ENCODE measurements at regions not wholly inside any gene's neighbourhood (a gene's known extent, or its start where the extent isn't known, plus 50 kb on each side); places are given as distances from the start of the nearest gene placed in this dataset.

- no peak for DNase-seq (ENCODE audit: low read depth)
Measured at GRCh38 chr3:71989165-71989564, 204.2 kb upstream of the PROK2 start.

DNA sequence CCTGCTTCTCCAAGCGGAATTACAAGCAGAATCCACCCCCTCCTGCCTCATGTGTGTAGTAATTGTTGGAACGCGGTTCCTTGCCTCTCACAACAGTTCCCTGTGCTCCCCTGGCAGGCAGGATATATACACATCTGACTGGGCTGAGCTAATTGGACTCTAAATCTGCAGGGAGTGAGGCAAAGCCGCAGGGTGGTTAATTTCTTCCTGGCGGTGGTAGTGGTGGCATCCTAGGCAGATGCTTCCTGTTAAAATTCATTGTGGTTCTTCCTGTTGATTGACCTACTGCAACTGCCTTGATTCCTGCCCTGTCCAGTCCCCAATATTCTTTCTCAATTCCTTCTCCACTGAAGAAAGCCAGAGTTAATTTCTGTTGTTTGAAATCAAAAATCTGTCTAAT, 202.9 kb upstream of the PROK2 start:
- no peak for DNase-seq (ENCODE audit: low read depth)

DNA sequence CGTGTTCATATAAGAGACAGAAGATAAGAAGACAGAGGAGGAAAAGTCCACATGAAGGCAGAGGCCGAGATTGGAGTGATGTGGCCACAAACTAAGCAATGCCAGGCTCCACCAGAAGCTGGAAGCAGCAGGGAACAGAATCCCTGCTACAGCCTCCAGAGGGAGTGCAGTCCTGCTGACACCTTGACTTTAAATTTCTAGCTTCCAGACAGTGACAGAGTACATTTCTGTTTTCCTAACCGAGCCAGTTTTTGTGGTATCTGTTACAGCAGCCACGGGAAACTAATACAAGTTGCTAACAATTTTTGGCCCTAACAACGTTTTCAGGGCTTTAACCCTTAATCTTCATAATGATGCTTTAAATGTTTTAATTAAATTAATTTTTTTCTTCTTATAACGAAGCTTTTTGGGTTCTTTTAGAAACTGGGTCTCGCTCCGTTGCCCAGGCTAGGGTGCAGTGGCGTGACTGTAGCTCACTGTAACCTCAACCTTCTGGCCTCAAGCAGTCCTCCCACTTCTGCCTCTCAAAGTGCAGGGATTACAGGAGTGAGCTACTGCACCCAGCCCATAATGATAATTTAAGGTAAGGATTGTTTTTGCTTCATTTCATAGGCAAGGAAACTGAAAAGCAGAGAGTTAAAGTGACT, 202.3 kb upstream of the PROK2 start:
- DNase-seq (ENCODE audit: low read depth), result no peak

DNA sequence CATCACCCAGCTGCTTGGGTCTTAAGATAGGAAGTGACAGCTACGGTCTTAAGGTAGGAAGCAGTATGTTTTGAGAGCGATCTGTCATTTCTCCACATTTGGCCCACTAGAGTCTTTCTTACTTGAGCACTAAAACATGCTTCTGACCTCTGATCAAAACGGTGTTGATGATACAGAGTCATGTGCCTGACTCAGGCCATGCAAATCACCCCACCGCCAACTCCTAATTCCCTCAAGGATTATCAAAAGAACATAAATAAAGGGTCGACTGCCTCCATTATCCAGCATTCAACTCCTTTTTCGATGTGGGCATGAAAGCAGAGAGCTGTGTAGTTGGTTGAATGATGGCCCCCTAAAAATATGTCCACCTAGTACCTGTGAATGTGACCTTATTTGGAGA, 201.7 kb upstream of the PROK2 start:
- no peak for DNase-seq (ENCODE audit: low read depth)

- no peak for DNase-seq (ENCODE audit: low read depth)
Measured at GRCh38 chr3:71984843-71985613, 200.1 kb upstream of the PROK2 start.

DNA sequence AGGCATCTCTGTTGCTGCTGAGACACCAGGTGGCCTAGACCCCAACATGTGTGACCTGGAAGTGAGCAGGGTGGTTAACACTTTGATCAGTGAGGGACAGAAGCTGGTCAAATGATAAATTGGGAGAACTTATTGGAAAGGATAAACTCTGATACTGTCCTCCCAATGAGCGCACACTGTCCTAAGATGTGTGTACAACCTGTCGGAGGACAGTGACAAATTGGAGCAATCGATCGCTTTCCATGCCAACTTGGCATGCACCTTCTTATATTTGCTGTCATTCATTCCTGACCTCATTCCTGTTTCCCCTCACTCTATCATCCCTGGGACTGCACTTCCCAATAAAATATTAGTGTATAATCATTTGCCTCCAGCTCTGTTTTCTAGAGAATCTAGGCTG, 198.7 kb upstream of the PROK2 start:
- no peak for DNase-seq (ENCODE audit: low read depth)

DNA sequence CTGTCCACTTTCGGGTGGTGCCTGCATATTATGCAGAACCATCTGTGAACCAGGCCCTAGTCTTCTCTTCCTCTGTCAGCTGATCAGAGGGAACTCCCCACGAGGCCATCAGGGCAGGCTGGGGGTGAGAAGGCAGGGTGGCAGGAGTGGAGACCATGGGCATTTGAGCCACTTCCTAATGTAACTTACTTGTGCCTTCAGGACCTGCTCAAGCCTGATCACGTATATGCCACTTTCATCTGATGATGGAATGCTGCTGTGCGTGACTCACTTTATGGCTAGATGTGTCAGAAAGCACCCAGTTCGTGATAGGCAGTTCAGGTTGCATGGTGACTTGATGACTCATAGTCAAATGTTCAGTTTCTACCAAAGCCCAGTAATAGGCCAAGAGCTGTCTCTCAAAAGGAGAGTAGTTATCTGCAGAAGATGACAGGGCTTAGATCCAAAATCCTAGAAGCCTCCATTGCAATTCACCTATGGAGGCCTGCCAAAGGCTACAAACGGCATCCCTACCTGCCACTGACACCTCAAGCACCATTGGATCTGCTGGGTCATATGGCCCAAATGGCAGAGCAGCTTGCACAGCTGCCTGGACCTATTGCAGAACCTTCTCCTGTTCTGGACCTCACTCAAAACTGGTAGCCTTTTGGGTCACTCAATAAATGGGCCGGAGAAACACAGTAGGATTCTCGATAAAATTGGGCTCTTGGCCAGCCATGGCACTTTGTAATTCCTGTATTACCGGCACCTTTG, 197.7 kb upstream of the PROK2 start:
- DNase-seq (ENCODE audit: low read depth), result peak; percentile 25

DNA sequence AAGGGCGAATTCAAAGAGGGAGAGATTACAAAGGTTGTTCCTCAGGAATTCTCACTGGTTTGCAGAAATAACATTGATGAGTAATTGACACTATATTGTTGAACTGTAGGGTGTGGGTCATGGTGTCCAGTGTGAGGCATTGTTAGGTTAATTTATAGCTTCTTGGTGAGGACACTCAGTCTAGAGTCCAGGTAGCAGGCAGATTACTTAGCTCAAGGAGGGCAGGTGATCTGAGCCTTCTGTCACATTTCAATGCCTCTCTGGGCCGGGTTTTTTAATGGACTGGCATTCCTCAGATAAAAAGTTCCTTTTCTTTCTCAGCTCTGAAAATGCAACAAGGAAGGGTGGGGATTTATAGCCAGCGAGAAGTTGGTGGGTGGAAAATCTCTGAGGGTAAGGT, 194.2 kb upstream of the PROK2 start:
- DNase-seq (ENCODE audit: low read depth), result no peak

GRCh38 chr3:71978150-71978721, 193.3 kb upstream of the PROK2 start:
- no peak for DNase-seq (ENCODE audit: low read depth)

- no peak for DNase-seq (ENCODE audit: low read depth)
Measured at GRCh38 chr3:71977525-71977924, 192.6 kb upstream of the PROK2 start.

DNA sequence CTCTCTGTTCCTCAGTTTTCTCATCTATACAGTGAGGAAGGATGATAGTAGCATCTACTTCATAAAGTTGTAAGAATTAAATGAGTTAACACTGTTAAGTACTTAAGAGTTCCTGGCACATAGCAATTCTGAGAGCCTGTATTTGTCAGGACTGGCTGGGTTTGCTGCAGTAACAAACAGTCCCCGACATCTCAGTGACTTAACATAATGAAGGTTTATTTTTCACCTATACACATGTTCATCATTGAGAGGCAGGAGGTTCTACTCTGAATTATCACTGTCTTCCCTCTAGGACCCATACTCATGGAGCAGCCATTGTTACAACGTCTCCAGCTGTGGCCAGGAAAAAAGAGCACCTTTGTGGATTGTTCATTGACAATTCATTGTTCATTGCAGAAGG, 190.6 kb upstream of the PROK2 start:
- DNase-seq (ENCODE audit: low read depth), result no peak

DNA sequence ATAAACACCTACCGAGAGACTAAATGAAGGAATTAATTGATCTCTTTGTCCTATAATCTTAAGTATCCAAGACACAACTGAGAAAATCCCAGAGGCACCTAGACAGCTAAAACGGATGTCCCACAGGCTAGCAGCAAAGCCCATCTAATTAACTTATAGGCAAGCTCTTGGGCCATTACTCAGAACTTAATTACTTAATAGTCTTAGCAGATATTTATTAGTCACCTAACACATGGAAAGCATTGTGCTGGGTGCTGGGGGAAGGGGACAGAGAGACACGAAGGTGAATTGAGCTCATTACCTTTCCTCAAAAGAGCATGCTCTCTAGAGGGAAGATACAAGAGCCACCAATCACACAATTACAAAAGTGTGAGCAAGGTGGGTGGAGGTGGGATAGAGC, 189.8 kb upstream of the PROK2 start:
- no peak for DNase-seq (ENCODE audit: low read depth)

DNA sequence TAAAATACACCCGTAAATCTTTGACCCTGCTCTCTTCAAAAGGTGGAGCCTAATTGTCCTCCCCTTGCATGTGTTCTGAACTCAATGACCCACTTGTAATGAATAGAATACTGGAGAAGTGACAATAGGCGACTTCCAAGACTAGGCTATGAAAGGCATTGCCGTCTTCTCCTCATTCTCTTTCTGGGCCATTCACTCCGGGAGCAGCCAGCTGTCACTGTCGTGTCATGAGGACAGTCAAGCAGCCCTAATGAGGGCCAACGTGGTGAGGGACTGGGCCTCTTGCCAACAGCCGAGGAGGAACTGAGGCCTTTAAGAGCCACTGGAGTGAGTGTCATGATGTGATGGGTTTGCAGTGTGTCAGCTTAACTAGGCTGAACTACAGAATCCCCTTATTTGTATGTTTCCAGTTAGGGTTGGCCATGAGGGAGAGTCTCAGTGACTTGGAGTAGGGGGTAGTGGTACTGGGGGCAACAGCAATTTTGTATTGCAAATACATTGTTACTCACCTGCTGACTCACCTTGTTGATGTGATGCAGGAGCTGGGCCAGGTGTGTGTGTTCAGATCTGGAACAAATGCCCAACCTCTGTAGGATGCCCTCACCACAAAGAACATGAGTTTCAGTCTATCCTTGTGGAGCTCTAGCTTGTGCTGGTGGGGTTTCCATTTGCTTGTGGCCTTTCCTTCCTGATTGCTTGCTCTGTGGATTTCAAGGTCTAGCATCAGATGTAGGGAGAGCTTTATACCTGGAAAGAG, 188.5 kb upstream of the PROK2 start:
- DNase-seq (ENCODE audit: low read depth), result no peak

DNA sequence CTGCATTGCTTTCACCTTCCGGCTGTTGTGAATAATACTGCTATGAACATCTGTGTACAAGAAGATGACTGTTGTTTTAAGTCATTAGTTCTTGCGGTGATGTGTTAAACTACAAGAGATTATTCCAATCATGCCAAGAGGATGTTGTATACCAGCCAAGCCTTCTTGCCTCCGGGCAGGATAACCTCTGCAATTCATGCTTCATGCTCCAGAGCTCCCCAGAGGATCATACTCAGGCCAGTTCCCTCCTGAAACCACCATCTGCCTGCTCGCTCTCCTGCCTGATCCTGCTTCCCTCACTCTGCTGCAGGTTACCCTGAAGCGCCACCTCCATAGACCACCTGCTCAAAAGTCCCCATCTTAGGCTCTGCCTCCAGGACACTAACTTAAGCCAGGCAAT, 187.1 kb upstream of the PROK2 start:
- no peak for DNase-seq (ENCODE audit: low read depth)

DNA sequence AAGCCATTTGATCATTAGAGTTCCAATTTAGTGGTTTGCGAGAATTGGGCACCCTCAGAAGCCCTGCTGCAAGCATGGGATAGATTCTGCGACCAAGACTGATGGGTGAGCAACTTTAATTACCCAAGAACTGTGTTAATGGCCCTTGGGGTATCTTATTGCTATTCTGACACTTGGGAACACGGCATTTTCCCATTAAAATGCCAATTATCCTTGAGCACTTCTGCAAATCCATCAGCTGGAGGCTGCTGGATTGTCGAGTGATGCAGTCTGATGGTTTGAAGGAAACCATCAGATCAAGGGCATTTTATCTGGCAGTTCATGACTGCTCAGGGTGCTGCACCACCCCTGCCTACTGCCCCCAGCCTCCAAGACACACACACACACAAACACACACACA, 183.6 kb upstream of the PROK2 start:
- DNase-seq (ENCODE audit: low read depth), result no peak

DNA sequence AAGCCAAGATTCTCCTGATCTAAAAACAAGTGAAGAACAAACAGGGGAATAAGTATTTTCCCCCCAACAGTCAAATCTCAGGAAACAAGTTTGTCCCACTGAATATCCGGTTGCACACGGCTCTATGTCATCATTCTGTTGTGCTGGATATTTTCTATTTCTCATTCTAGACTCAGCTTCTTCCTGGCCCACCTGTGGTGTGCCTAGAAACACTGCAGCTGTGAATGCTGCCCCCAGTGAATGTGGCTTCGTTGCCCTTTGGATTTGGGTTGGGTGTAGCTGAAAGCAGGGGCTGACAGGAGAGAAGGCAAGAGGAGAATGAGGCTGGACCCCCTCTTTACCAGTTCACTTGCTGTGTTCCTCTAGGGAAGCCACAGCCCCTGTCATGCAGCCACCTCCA, 181.2 kb upstream of the PROK2 start:
- DNase-seq (ENCODE audit: low read depth), result no peak

DNA sequence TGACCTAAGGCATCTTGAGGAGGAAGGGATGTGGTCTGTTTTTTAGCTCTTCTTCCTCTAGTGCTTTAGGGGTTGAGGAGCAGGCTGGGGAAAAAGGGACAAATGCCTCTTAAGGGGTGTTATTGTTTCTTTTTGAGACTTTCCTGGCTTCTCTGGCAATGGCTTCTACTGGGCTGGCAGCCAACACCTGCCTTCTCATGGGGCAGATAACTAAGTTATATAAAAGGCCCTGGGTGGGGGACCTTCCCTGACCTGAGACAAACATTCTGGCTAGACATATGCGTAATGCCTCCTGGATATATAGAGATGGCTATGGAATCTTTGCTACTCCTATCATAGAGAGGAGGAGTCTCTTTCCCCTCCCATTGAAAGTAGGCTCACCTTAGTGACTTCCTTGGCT, 179.2 kb upstream of the PROK2 start:
- no peak for DNase-seq (ENCODE audit: low read depth)

DNA sequence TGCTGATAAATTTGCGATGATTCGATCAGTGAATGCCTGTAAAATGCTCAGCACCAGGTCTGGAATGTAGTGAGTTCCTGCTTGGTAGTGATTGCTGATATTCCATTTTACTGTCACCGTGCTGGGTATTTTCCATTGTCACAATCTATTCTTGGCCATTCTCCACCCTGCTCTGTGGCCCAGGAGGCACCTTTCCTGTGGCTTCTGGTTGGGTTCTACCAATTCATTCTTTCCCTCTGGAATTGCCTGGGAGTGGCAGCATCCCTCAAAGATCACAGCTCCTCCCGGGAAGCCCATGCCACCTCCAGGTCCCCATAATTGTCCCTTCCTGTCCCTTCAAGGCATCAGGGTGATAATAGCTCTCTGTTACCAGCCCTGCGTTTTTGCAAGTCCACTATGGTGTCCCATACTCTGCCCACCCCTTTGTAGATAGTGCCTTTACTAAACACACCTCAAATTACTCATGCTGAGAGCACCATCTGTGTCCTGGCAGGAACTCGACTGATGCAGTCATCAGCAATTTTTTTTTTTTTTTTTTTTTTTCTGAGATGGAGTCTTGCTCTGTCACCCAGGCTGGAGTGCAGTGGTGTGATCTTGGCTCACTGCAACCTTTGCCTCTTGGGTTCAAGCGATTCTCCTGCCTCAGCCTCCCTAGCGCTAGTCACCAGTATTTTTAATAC, 177.8 kb upstream of the PROK2 start:
- no peak for DNase-seq (ENCODE audit: low read depth)

DNA sequence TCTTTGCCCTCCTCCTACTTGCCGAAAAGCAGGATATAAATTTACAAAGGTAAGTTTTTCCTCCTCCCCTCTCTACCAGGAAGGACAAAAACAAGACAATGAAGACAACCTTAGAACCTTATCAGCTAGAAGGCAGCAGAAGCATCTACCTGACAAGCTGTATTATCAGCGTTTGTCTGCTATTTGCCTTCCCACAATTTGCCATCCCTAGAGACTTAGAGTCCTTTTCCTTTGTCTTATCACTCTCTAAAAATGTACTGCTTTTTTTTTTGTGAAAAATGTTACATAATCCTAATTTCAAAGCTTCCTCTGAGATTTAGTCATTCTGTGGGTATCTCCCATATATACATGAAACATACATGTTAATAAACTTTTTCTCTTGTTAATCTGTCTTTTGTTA, 176.9 kb upstream of the PROK2 start:
- no peak for DNase-seq (ENCODE audit: low read depth)

DNA sequence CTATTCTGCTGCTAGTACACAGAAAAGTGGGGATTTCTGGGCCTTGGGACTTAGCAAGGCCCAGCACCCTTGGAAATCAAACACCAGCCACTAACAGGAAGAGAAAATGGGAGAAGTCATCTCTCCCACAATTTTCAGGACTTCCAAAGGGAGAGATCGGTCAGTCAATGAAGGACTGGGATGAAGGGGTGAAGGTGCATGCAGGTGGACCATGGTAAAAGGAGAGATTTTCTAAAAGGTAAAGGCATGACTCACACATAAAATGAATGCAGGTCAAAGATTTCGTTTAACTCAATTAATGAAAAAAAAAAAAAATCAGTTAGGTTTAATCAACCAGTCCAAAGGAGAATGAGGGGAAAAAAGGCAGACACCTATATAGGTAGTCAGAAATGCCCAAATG, 176.4 kb upstream of the PROK2 start:
- no peak for DNase-seq (ENCODE audit: low read depth)

GRCh38 chr3:71958533-71958932, 173.6 kb upstream of the PROK2 start:
- no peak for DNase-seq (ENCODE audit: low read depth)

DNA sequence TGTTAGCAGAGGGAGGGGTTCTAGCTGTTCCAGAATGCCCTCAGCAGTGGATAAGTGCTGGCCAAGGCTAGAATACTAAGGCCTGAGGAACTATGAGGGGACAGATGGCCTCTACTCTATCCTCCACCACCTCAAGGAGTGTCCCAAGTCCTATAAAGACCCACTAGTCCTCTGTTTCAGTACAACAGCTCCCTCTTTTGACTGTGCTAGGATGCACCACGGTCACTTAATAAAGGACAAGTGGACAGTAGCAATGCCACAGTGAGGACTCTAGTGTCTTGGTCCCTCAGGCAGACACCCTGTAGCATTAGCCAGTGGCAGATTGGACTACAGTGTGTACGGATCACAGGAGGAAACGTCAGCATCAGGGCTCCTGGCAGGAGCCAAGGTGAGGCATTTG, 171.8 kb upstream of the PROK2 start:
- DNase-seq (ENCODE audit: low read depth), result no peak

Measured in stimulated activated CD4-positive, alpha-beta T cell treated with anti-CD3 and anti-CD28 coated beads, Interleukin-2, amount 100 ng/mL, for 4 hours (primary cell).